ENCODE measurements at regions not wholly inside any gene's neighbourhood (a gene's known extent, or its start where the extent isn't known, plus 50 kb on each side); places are given as distances from the start of the nearest gene placed in this dataset.

DNA sequence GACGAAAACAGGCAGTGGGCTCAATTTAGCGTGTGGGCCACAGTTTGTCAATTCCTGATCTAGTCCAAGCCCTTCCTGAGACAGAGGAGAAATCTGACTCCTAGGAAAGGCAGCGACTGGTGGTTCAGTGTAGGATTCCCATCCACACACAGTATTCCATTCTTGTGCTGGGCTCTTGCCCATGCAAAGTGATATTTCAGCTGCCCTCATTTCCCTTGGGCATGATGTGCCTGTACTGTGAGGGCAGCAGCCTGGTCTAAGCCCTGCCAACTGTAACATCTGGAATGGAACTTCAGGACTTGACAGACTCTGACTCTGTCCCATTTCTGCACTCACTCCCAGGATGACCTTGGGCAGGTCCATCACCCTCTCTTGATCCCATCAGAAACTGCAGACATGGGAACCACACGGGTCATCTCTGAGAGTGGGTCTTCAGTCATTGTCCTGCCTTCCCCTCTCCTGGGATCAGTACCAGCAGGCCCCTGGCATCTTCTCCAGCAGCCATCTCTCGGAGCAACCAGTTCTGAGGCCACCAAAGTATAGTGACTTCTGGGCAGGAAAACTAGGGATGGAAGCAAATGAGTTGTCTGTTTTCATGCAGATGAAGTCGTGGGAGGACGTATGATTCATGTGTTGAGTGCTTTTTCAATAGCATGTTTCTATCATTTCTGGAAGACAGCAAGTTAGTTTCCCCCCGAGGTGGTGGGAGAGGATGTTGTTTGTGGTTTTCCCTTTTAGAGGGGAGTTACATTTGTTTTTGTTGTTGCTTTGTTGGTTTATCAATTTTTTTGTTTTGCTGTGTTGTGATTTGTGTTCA is 54.2 kb upstream of the BCL2L14 start:
- intact Hi-C loops (cut with DNase I), result no loop called here
- 73 to 79% methylated on average over 8 of the region's 8 CpGs for WGBS, 2 donors
- DNase-seq, result no peak
- H3K4me3 ChIP-seq (replicated peaks in 1 of 3), result no peak overlapping the region
- no peak for TF ChIP-seq POLR2A (IDR thresholded peaks at IDR 0.05)
- TF ChIP-seq, protein P1, sequence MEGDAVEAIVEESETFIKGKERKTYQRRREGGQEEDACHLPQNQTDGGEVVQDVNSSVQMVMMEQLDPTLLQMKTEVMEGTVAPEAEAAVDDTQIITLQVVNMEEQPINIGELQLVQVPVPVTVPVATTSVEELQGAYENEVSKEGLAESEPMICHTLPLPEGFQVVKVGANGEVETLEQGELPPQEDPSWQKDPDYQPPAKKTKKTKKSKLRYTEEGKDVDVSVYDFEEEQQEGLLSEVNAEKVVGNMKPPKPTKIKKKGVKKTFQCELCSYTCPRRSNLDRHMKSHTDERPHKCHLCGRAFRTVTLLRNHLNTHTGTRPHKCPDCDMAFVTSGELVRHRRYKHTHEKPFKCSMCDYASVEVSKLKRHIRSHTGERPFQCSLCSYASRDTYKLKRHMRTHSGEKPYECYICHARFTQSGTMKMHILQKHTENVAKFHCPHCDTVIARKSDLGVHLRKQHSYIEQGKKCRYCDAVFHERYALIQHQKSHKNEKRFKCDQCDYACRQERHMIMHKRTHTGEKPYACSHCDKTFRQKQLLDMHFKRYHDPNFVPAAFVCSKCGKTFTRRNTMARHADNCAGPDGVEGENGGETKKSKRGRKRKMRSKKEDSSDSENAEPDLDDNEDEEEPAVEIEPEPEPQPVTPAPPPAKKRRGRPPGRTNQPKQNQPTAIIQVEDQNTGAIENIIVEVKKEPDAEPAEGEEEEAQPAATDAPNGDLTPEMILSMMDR (IDR thresholded peaks at IDR 0.05), result no peak
- H3K9me3 ChIP-seq, result no peaks in the 10 kb centered on the region
- no peak overlapping the region for H3K27ac ChIP-seq
- H3K4me1 ChIP-seq, result peaks cover 0 to 6% of the 10 kb centered on the region in 2 donors
- H3K36me3 ChIP-seq, result no peaks in the 10 kb centered on the region
- no peaks in the 10 kb centered on the region for H3K27me3 ChIP-seq

DNA sequence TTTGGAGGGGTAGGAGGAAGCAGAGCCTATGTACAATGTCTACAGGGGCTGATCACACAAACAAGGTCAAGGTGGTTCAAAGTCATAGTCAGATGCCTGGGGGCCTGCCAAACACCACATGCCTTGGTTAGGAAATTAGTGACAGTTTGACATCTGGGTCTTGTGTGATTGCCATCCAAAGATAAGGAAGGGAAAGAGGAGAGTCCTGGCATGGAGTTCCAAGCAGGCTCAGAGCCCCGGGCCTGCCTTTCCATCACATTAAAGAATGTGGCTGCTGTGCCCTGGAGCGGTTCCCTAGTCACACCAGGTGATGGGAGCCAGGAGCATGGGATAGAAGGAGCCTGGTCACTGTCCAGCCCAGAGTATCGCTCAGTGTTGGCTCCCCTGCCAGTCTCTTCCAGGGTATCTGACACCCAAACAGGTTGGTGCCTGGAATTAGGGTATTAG is 53.6 kb upstream of the BCL2L14 start:
- peaks cover 0 to 6% of the 10 kb centered on the region in 2 donors for H3K4me1 ChIP-seq
- H3K36me3 ChIP-seq, result no peaks in the 10 kb centered on the region
- TF ChIP-seq, protein P1 (IDR thresholded peaks at IDR 0.05), result no peak
- TF ChIP-seq POLR2A (IDR thresholded peaks at IDR 0.05), result no peak
- H3K27me3 ChIP-seq, result no peaks in the 10 kb centered on the region
- H3K27ac ChIP-seq, result no peak overlapping the region
- intact Hi-C loops (cut with DNase I), result no loop called here
- 78 to 88% methylated on average over 2 of the region's 3 CpGs for WGBS, 2 donors
- H3K4me3 ChIP-seq (replicated peaks in 1 of 3), result no peak overlapping the region
- DNase-seq, result no peak
- H3K9me3 ChIP-seq, result no peaks in the 10 kb centered on the region

DNA sequence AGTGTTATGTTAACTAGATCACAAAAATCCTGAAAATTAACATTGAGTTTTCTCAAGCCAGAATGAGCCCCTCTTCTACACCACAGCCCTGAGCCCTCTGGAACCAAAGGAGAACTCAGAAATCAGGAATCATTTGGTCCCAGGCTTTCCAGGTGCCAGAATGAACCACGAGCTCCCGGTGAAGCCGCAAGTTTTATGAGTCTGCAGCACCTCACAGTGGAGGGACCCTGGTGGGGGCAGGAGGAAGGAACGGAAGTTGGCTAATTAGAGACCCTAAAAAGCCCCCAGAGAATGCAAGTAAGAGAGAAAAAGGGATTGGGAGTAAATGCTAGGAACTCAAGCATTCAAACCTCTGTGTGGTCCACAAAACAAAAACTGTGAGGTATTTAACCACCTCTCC is 52.9 kb upstream of the BCL2L14 start:
- Histone ChIP-seq H3K36me3 (no peaks in the 10 kb centered on the region), H3K4me3 (replicated peaks in 1 of 3) (no peak overlapping the region), H3K9me3 (no peaks in the 10 kb centered on the region), H3K27ac (peak overlapping the region in 1 of 3 donors; percentile 56), H3K27me3 (no peaks in the 10 kb centered on the region), H3K4me1 (peaks cover 1 to 8% of the 10 kb centered on the region in 2 donors)
- intact Hi-C loops (cut with DNase I), result no loop called here
- 79 to 87% methylated on average over 4 of the region's 4 CpGs for WGBS, 2 donors
- no peak for DNase-seq
- TF ChIP-seq POLR2A (IDR thresholded peaks at IDR 0.05), result no peak
- TF ChIP-seq, protein P1 (IDR thresholded peaks at IDR 0.05), result peak in 2 of 6 experiments; percentile 14 to 19

GRCh38 chr12:12018454-12018853 is 52.3 kb upstream of the BCL2L14 start:
- 49 to 50% methylated on average over 8 of the region's 8 CpGs for WGBS, 2 donors
- intact Hi-C loops (cut with DNase I), result no loop called here
- Histone ChIP-seq H3K27me3 (no peaks in the 10 kb centered on the region), H3K27ac (peak overlapping the region; percentile 45 to 56 (median 45)), H3K4me3 (replicated peaks in 1 of 3) (no peak overlapping the region), H3K36me3 (no peaks in the 10 kb centered on the region), H3K9me3 (no peaks in the 10 kb centered on the region), H3K4me1 (peaks cover 7 to 14% of the 10 kb centered on the region in 2 donors)
- TF ChIP-seq POLR2A (IDR thresholded peaks at IDR 0.05), result no peak
- TF ChIP-seq, protein P1 (IDR thresholded peaks at IDR 0.05), result no peak
- DNase-seq, result peak; percentile 73 to 76

DNA sequence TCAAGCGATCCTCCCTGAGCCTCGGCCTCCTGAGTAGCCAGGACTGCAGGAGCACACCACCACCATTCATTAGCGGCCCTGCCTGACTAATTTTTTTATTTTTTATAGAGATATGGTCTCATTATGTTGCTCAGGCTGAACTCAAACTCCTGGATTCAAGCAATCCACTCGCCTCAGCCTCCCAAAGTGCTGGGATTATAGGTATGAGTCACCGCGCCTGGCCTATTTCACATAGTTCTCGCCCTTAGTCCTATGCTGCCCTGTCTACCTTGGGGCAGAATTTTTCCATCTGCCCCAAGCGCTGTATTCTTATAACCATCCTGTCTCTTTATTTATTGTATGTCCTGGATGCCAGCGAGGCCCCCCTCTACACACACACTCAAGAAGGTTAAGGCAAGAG is 50.9 kb upstream of the BCL2L14 start:
- Histone ChIP-seq H3K27me3 (no peaks in the 10 kb centered on the region), H3K4me1 (peaks cover 12 to 22% of the 10 kb centered on the region in 2 donors), H3K27ac (no peak overlapping the region), H3K4me3 (replicated peaks in 1 of 3) (no peak overlapping the region), H3K9me3 (no peaks in the 10 kb centered on the region), H3K36me3 (no peaks in the 10 kb centered on the region)
- WGBS, 2 donors, result 97% methylated on average over 9 of the region's 9 CpGs
- intact Hi-C loops (cut with DNase I), result no loop called here
- no peak for DNase-seq
- TF ChIP-seq POLR2A (IDR thresholded peaks at IDR 0.05), result no peak
- TF ChIP-seq, protein P1 (IDR thresholded peaks at IDR 0.05), result no peak
